ENCODE measurements at regions not wholly inside any gene's neighbourhood (a gene's known extent, or its start where the extent isn't known, plus 50 kb on each side); places are given as distances from the start of the nearest gene placed in this dataset.
"Not testable (repeated sequence)": the region's sequence is repeated elsewhere in the genome, so short reads cannot be mapped to it uniquely, and the experiment has no call there.

DNA sequence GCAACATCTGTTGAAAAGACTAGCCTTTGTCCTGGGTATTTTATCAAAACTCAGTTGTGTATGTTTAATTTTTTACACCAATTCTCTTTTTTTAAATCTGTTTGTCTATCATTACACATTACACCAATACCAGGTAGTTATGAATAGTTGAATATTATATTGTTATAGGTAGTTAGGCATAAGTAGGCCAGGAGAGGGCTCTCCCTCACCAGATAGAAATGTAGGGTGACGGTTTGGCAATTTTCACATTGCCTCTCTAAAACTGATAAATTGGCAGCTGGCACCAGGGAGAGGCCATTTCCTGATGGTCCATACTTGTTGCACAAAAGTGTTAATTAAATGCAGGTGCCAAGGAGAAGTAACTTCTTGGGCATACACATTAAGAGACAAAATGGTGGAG lies 483.1 kb upstream of the EPHA6 start:
- H3K4me1 Mint-ChIP-seq, result no peaks in the 10 kb centered on the region
- H3K9me3 Mint-ChIP-seq, result peaks cover 0 to 4% (median 2%) of the 10 kb centered on the region in 5 donors
- H3K27ac Mint-ChIP-seq, result no peak overlapping the region
- H3K36me3 Mint-ChIP-seq, result no peaks in the 10 kb centered on the region
- no peak for DNase-seq
- H3K9me3 ChIP-seq (ENCODE audit: low read length), result no peaks in the 10 kb centered on the region
- H3K4me1 ChIP-seq (ENCODE audit: insufficient read depth, low read length), result no peaks in the 10 kb centered on the region
- H3K4me3 ChIP-seq (ENCODE audit: low read length), result no peak overlapping the region
- H3K36me3 ChIP-seq (ENCODE audit: insufficient read depth, low read length), result no peaks in the 10 kb centered on the region
- H3K27ac ChIP-seq (ENCODE audit: low read depth, low read length), result no peak overlapping the region
- no peaks in the 10 kb centered on the region for H3K27me3 Mint-ChIP-seq
- no peak overlapping the region for H3K4me3 Mint-ChIP-seq
- H3K27me3 ChIP-seq (ENCODE audit: insufficient read depth, low read length, poor library complexity, severe bottlenecking), result no peaks in the 10 kb centered on the region
- POLR2A ChIA-PET, result no interaction called here
- CTCF ChIA-PET, result no interaction called here

- no peak overlapping the region for H3K4me3 ChIP-seq (ENCODE audit: low read length)
- no peaks in the 10 kb centered on the region for H3K4me1 ChIP-seq (ENCODE audit: insufficient read depth, low read length)
- no peaks in the 10 kb centered on the region for H3K36me3 ChIP-seq (ENCODE audit: insufficient read depth, low read length)
- Mint-ChIP-seq H3K9me3 (peaks cover 0 to 13% (median 5%) of the 10 kb centered on the region in 5 donors), H3K4me3 (no peak overlapping the region), H3K27ac (no peak overlapping the region), H3K36me3 (no peaks in the 10 kb centered on the region), H3K27me3 (no peaks in the 10 kb centered on the region), H3K4me1 (no peaks in the 10 kb centered on the region)
- no peak overlapping the region for H3K27ac ChIP-seq (ENCODE audit: low read depth, low read length)
- no peak for DNase-seq
- no peaks in the 10 kb centered on the region for H3K27me3 ChIP-seq (ENCODE audit: insufficient read depth, low read length, poor library complexity, severe bottlenecking)
- CTCF ChIA-PET, result no interaction called here
- no peaks in the 10 kb centered on the region for H3K9me3 ChIP-seq (ENCODE audit: low read length)
- POLR2A ChIA-PET, result no interaction called here
Measured at GRCh38 chr3:96334779-96335178, 479.6 kb upstream of the EPHA6 start.

- DNase-seq, result no peak
- Histone ChIP-seq H3K9me3 (ENCODE audit: low read length) (no peaks in the 10 kb centered on the region), H3K27me3 (ENCODE audit: insufficient read depth, low read length, poor library complexity, severe bottlenecking) (no peaks in the 10 kb centered on the region), H3K4me3 (ENCODE audit: low read length) (no peak overlapping the region), H3K4me1 (ENCODE audit: insufficient read depth, low read length) (no peaks in the 10 kb centered on the region), H3K27ac (ENCODE audit: low read depth, low read length) (no peak overlapping the region), H3K36me3 (ENCODE audit: insufficient read depth, low read length) (no peaks in the 10 kb centered on the region)
- no peaks in the 10 kb centered on the region for H3K4me1 Mint-ChIP-seq
- no peaks in the 10 kb centered on the region for H3K27me3 Mint-ChIP-seq
- peaks cover 0 to 16% (median 9%) of the 10 kb centered on the region in 5 donors for H3K9me3 Mint-ChIP-seq
- H3K4me3 Mint-ChIP-seq, result no peak overlapping the region
- no peak overlapping the region for H3K27ac Mint-ChIP-seq
- no peaks in the 10 kb centered on the region for H3K36me3 Mint-ChIP-seq
- POLR2A ChIA-PET, result no interaction called here
- CTCF ChIA-PET, result no interaction called here
Measured at GRCh38 chr3:96347289-96347688, 467.1 kb upstream of the EPHA6 start.

DNA sequence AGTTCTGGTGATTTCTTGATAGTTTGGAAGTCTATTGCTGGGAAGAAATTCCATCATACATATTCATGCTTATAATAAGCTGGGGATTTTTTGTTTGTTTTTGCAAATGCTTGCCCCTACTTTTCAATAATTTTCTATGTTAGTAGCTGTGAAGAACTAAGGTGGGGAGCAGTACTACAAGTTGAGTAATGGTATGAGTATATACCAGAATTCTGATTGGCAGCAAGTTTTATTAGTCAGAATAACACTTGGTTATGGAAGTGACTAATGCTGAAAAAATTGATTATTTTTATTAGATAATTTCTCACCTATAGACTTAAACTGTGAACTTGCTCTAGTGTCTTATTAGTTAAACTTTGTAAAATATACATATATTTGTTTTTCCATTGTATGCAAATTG lies 462.8 kb upstream of the EPHA6 start:
- H3K4me1 ChIP-seq (ENCODE audit: insufficient read depth, low read length); H3K27ac Mint-ChIP-seq; H3K27ac ChIP-seq (ENCODE audit: low read depth, low read length); POLR2A ChIA-PET; H3K4me3 Mint-ChIP-seq; H3K36me3 Mint-ChIP-seq; H3K27me3 Mint-ChIP-seq; H3K27me3 ChIP-seq (ENCODE audit: insufficient read depth, low read length, poor library complexity, severe bottlenecking); H3K4me3 ChIP-seq (ENCODE audit: low read length); H3K9me3 ChIP-seq (ENCODE audit: low read length); H3K36me3 ChIP-seq (ENCODE audit: insufficient read depth, low read length); H3K4me1 Mint-ChIP-seq; DNase-seq; CTCF ChIA-PET: not testable (repeated sequence)
- peaks cover 0 to 15% (median 9%) of the 10 kb centered on the region in 5 donors for H3K9me3 Mint-ChIP-seq

DNA sequence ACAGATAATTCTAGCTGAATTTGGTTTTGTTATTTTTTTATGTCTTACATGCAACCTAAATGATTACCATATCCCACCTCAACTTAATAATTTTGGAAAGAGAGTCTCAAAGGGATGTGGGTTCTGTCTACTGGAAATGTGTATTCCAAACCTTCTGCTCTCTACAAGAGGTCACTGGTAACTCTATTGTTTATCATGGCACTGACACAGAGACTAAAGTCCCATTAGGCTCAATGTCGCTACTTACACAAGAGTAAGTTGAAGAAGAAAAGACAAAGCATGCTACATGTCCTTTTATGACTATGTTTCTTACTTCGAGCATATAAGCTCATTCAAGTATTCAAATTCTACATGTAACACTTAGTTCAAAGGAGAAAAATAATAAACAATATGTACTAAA lies 460.3 kb upstream of the EPHA6 start:
- no peaks in the 10 kb centered on the region for H3K9me3 ChIP-seq (ENCODE audit: low read length)
- no peaks in the 10 kb centered on the region for H3K36me3 ChIP-seq (ENCODE audit: insufficient read depth, low read length)
- Mint-ChIP-seq H3K9me3 (peaks cover 0 to 20% (median 13%) of the 10 kb centered on the region in 5 donors), H3K27me3 (no peaks in the 10 kb centered on the region), H3K27ac (no peak overlapping the region), H3K4me3 (no peak overlapping the region), H3K4me1 (no peaks in the 10 kb centered on the region), H3K36me3 (no peaks in the 10 kb centered on the region)
- no peak for DNase-seq
- ChIA-PET CTCF (no interaction called here), POLR2A (no interaction called here)
- H3K27ac ChIP-seq (ENCODE audit: low read depth, low read length), result no peak overlapping the region
- H3K27me3 ChIP-seq (ENCODE audit: insufficient read depth, low read length, poor library complexity, severe bottlenecking), result no peaks in the 10 kb centered on the region
- H3K4me3 ChIP-seq (ENCODE audit: low read length), result no peak overlapping the region
- H3K4me1 ChIP-seq (ENCODE audit: insufficient read depth, low read length), result no peaks in the 10 kb centered on the region

DNA sequence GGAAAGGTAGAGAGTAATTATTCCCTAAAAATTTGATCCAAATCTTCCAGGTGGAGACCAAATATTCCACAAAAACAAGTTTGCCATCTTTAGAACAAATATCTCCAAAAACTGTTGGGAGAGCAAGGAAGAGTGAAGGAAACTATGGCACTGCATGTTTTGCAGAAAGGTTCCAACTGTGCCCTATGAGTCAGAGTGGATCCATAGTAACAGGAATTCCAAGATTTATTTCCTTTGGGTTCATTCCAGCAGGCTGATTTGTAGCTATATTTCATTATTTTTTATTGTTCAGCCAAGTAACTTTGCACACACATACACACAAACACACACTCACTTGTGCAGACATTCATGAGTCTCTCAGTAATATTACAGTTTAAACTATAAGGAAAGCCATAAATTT lies 459.7 kb upstream of the EPHA6 start:
- DNase-seq, result no peak
- H3K27ac ChIP-seq (ENCODE audit: low read depth, low read length), result no peak overlapping the region
- H3K4me1 Mint-ChIP-seq, result no peaks in the 10 kb centered on the region
- ChIA-PET POLR2A (interaction anchor here (0.7 kb wide), 1 partner anchor 39 kb away, joined by 3 read pairs; no protein-coding TSS in a partner anchor), CTCF (no interaction called here)
- no peaks in the 10 kb centered on the region for H3K4me1 ChIP-seq (ENCODE audit: insufficient read depth, low read length)
- no peak overlapping the region for H3K4me3 ChIP-seq (ENCODE audit: low read length)
- peaks cover 0 to 20% (median 11%) of the 10 kb centered on the region in 5 donors for H3K9me3 Mint-ChIP-seq
- H3K4me3 Mint-ChIP-seq, result no peak overlapping the region
- no peaks in the 10 kb centered on the region for H3K9me3 ChIP-seq (ENCODE audit: low read length)
- no peak overlapping the region for H3K27ac Mint-ChIP-seq
- H3K27me3 ChIP-seq (ENCODE audit: insufficient read depth, low read length, poor library complexity, severe bottlenecking), result no peaks in the 10 kb centered on the region
- H3K36me3 ChIP-seq (ENCODE audit: insufficient read depth, low read length), result no peaks in the 10 kb centered on the region
- H3K36me3 Mint-ChIP-seq, result no peaks in the 10 kb centered on the region
- no peaks in the 10 kb centered on the region for H3K27me3 Mint-ChIP-seq

DNA sequence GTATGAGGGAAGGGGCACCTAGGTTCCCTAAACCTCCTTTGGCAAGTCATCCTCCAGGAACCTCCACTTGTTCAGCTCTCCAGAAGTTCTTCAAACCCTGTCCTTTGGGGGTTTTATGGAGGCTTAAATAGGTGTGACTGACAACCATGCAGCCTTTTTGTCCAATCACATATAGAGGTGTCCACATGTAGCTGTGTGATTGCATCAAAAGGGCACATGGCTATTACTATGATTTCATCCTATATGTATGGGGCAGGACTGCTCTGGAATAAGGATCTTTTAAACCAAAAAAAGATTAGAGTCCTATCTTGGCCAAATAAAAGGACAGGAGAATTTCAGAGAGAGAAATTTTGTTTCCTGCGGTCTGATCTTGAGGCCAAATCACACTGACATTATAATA lies 453.2 kb upstream of the EPHA6 start:
- no peaks in the 10 kb centered on the region for H3K27me3 ChIP-seq (ENCODE audit: insufficient read depth, low read length, poor library complexity, severe bottlenecking)
- no peaks in the 10 kb centered on the region for H3K9me3 ChIP-seq (ENCODE audit: low read length)
- ChIA-PET CTCF (no interaction called here), POLR2A (no interaction called here)
- Mint-ChIP-seq H3K27me3 (peaks cover 0 to 2% of the 10 kb centered on the region in 2 donors), H3K4me3 (no peak overlapping the region), H3K9me3 (peaks cover 0 to 28% (median 7%) of the 10 kb centered on the region in 5 donors), H3K27ac (no peak overlapping the region), H3K36me3 (no peaks in the 10 kb centered on the region), H3K4me1 (no peaks in the 10 kb centered on the region)
- H3K27ac ChIP-seq (ENCODE audit: low read depth, low read length), result no peak overlapping the region
- H3K36me3 ChIP-seq (ENCODE audit: insufficient read depth, low read length), result no peaks in the 10 kb centered on the region
- H3K4me3 ChIP-seq (ENCODE audit: low read length), result no peak overlapping the region
- DNase-seq, result no peak
- no peaks in the 10 kb centered on the region for H3K4me1 ChIP-seq (ENCODE audit: insufficient read depth, low read length)

DNA sequence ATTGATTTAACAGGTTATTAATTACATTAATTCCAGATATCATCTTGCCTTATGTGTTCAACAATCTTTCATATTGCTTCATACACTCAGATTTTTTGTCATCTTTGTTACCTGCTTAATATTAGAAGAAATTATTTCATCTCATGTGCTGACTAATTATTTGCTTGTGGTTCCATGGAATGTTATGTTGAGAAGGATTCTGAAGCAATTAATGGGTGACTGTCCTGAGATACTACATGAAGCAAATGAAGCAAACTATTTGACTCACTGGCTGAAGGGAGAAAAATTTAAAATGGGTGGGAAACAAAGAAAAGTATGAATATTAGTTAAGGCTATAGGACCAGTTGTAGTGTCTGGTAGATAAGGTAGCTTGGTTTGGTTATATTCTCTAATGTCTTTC lies 443.8 kb upstream of the EPHA6 start:
- Histone ChIP-seq H3K27ac (ENCODE audit: low read depth, low read length) (no peak overlapping the region), H3K4me1 (ENCODE audit: insufficient read depth, low read length) (no peaks in the 10 kb centered on the region), H3K9me3 (ENCODE audit: low read length) (no peaks in the 10 kb centered on the region), H3K4me3 (ENCODE audit: low read length) (no peak overlapping the region), H3K36me3 (ENCODE audit: insufficient read depth, low read length) (no peaks in the 10 kb centered on the region), H3K27me3 (ENCODE audit: insufficient read depth, low read length, poor library complexity, severe bottlenecking) (no peaks in the 10 kb centered on the region)
- Mint-ChIP-seq H3K27me3 (no peaks in the 10 kb centered on the region), H3K36me3 (no peaks in the 10 kb centered on the region), H3K27ac (no peak overlapping the region), H3K4me3 (no peak overlapping the region), H3K4me1 (no peaks in the 10 kb centered on the region), H3K9me3 (peaks cover 2 to 27% (median 9%) of the 10 kb centered on the region in 5 donors)
- ChIA-PET POLR2A (no interaction called here), CTCF (no interaction called here)
- DNase-seq, result no peak

- CTCF ChIA-PET, result no interaction called here
- H3K9me3 Mint-ChIP-seq, result peaks cover 3 to 8% (median 6%) of the 10 kb centered on the region in 5 donors
- Histone ChIP-seq H3K9me3 (ENCODE audit: low read length) (peaks cover 5% of the 10 kb centered on the region), H3K4me3 (ENCODE audit: low read length) (no peak overlapping the region), H3K36me3 (ENCODE audit: insufficient read depth, low read length) (no peaks in the 10 kb centered on the region), H3K27ac (ENCODE audit: low read depth, low read length) (no peak overlapping the region), H3K27me3 (ENCODE audit: insufficient read depth, low read length, poor library complexity, severe bottlenecking) (no peaks in the 10 kb centered on the region), H3K4me1 (ENCODE audit: insufficient read depth, low read length) (no peaks in the 10 kb centered on the region)
- no peak overlapping the region for H3K4me3 Mint-ChIP-seq
- H3K4me1 Mint-ChIP-seq, result no peaks in the 10 kb centered on the region
- DNase-seq, result no peak
- H3K36me3 Mint-ChIP-seq, result no peaks in the 10 kb centered on the region
- H3K27ac Mint-ChIP-seq, result no peak overlapping the region
- no peaks in the 10 kb centered on the region for H3K27me3 Mint-ChIP-seq
- POLR2A ChIA-PET, result no interaction called here
Measured at GRCh38 chr3:96410006-96410730, 404.2 kb upstream of the EPHA6 start.

Data from CD8-positive, alpha-beta memory T cell (primary cell).